Upper lobe of right lung (tissue), 1 donor: ENCODE measurements at regions not wholly inside any gene's neighbourhood (a gene's known extent, or its start where the extent isn't known, plus 50 kb on each side); places are given as distances from the start of the nearest gene placed in this dataset.
"Not testable (repeated sequence)": the region's sequence is repeated elsewhere in the genome, so short reads cannot be mapped to it uniquely, and the experiment has no call there.

ENCODE experiments used
- ATAC-seq: fragments of 200-7000 bp; cut with Tn5 transposase; one replicate; pipeline ENCODE4 v1.9.1; 2020; ENCODE audit warnings: mild to moderate bottlenecking, moderate library complexity
- DNase-seq: peaks from one replicate; pipeline ENCODE4 v3.0.0-alpha.2; 2020
- H3K27ac ChIP-seq: fragments of 200-600 bp; one replicate; pipeline ENCODE4 v1.8.0; 2022
- H3K27me3 ChIP-seq: fragments of 200-600 bp; one replicate; pipeline ENCODE4 v1.8.0; 2022; ENCODE audit warnings: mild to moderate bottlenecking
- H3K36me3 ChIP-seq: fragments of 200-600 bp; one replicate; pipeline ENCODE4 v1.8.0; 2022
- H3K4me1 ChIP-seq: fragments of 200-600 bp; one replicate; pipeline ENCODE4 v1.8.0; 2022
- H3K4me3 ChIP-seq: fragments of 200-600 bp; one replicate; pipeline ENCODE4 v1.8.0; 2022; ENCODE audit warnings: mild to moderate bottlenecking
- H3K9me3 ChIP-seq: fragments of 200-600 bp; one replicate; pipeline ENCODE4 v1.8.0; 2022
- CTCF ChIP-seq: fragments of 200-600 bp; IDR thresholded peaks from one replicate; pipeline ENCODE4 v1.8.0; 2022; ENCODE audit warnings: antibody characterized with exemption
- intact Hi-C: fragments of 100-400 bp; cut with DNase I; formaldehyde crosslinking; loops from one replicate; pipeline ENCODE4 v1.11.0; 2022
- donor health status: DM: no; HTN: yes; CAD: no; lungs with severe emphysema.

DNA sequence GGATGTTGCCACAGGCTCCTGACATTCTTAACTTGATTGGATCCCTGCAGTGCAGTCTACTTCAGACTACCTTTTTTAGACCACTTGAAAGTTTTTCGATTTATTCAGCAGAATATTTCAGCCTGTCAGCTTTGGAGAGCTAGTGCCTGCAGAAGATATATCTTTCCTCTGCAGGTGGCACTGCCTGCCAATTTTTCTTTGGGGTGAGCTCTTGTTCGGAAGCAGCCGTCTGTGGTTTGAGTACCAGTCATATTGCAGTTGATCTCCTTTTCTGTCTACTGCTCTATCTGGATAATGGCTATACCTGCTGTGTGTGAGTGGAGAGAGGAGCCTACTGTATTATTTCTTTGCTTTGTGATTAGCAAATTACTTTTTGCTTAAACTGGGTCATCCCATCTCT lies 1486.9 kb downstream of the KHDRBS2 start:
- H3K27me3 ChIP-seq, H3K4me1 ChIP-seq, H3K4me3 ChIP-seq, DNase-seq, H3K9me3 ChIP-seq, intact Hi-C loops, H3K27ac ChIP-seq, H3K36me3 ChIP-seq: not testable (repeated sequence)
- TF ChIP-seq CTCF: peak; percentile 11
- ATAC-seq: peak; percentile 75

DNA sequence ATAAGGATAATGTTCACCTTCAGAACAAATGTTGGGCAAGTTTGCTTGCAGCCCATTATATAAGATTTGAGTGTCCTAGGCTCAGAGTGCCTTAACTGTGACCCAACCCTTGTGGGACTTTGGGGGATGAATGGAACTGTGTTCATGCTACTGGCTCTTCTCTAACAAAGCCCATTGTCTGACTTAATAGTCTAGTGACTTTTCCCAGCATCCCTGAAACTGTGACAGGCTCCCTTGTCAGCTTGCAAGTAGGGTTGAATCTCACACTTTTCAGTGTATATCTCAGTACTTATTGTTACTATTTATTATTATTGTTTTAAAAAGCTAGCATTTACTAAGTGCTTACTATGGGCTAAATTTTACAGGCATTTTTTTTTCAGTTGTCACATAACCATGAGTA lies 1488.2 kb downstream of the KHDRBS2 start:
- DNase-seq, H3K4me3 ChIP-seq, ATAC-seq, H3K9me3 ChIP-seq, H3K27ac ChIP-seq, H3K36me3 ChIP-seq, intact Hi-C loops, H3K4me1 ChIP-seq, H3K27me3 ChIP-seq: not testable (repeated sequence)

DNA sequence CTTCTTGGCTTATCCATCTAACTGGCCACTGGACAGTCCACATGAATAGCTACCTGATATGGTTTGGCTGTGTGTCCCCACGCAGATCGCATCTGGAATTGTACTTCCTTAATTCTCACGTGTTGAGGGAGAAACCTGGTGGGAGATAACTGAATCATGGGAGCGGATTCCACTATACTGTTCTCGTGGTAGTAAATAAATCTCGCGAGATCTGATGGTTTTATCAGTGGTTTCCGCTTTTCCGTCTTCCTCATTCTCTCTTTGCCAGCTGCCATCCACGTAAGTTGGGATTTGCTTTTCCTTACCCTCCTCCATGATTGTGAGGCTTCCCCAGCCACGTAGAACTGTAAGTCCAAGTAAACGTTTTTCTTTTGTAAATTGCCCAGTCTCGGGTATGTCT lies 1496.4 kb downstream of the KHDRBS2 start:
- H3K36me3 ChIP-seq, H3K4me3 ChIP-seq, H3K9me3 ChIP-seq, intact Hi-C loops, DNase-seq, H3K27me3 ChIP-seq, H3K27ac ChIP-seq, H3K4me1 ChIP-seq, ATAC-seq: not testable (repeated sequence)

- H3K27me3 ChIP-seq, H3K9me3 ChIP-seq, DNase-seq, H3K4me1 ChIP-seq, H3K27ac ChIP-seq, intact Hi-C loops, H3K36me3 ChIP-seq, H3K4me3 ChIP-seq: not testable (repeated sequence)
- ATAC-seq: peak; percentile 65
Measured at GRCh38 chr6:60782698-60783464, 1503.1 kb downstream of the KHDRBS2 start.

GRCh38 chr6:60779591-60779990 lies 1506.4 kb downstream of the KHDRBS2 start:
- H3K4me1 ChIP-seq, DNase-seq, H3K4me3 ChIP-seq, H3K27ac ChIP-seq, H3K9me3 ChIP-seq, intact Hi-C loops, ATAC-seq, H3K27me3 ChIP-seq, H3K36me3 ChIP-seq: not testable (repeated sequence)

DNA sequence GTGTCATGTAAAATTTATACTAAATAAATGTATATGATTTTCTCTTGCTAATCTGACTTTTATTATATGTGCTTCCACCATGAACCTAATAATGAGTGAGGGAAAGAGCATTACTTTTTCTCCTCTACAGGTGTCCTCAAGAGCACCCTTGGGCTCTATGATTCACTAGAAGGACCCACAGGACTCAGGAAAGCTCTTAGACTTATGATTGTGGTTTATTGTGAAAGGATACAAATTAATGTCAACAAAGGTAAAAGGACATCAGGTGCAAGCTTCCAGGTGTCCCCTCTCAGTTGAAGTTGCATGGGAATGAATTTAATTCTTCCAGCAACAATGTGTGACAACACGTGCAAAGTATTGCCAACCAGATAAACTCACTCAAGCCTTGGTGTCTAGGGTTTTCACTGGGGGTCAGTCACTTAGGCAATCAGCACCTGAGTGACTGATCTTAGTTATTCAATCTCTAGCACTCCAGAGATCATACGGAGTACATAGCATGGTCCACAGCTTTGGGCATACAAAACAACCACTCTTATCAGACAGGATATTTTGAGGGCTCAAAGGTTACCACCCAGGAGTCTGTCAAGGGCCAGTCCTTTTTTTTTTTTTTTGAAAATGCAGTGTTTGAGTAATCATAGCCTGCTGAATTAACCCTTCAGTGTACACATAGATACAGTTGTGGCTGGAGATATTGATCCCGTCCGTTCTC lies 1518.1 kb downstream of the KHDRBS2 start:
- H3K27ac ChIP-seq, DNase-seq, H3K27me3 ChIP-seq, H3K9me3 ChIP-seq, H3K4me3 ChIP-seq, intact Hi-C loops, H3K36me3 ChIP-seq, H3K4me1 ChIP-seq: not testable (repeated sequence)
- peak; percentile 55 for ATAC-seq

DNA sequence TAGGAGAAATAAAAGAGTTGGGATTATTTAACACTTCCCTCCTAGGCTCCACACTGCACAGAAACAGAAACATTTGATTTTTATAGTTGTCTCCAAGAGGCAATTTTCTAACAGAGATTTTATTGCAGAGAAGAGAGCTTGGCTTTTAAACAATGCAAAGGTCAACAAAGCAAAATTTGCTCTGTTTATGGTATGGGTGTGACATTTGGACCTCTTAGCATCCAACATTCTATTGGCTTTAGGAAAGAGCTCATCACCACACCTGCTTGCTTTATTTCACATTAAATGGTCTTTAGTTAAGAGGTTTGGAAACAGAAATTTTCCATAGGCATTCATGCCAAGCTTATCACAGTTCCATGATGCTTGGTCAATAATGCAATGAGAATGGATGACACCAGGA lies 1520.7 kb downstream of the KHDRBS2 start:
- H3K27me3 ChIP-seq, intact Hi-C loops, H3K4me3 ChIP-seq, DNase-seq, H3K4me1 ChIP-seq, H3K36me3 ChIP-seq, ATAC-seq, H3K27ac ChIP-seq, H3K9me3 ChIP-seq: not testable (repeated sequence)

DNA sequence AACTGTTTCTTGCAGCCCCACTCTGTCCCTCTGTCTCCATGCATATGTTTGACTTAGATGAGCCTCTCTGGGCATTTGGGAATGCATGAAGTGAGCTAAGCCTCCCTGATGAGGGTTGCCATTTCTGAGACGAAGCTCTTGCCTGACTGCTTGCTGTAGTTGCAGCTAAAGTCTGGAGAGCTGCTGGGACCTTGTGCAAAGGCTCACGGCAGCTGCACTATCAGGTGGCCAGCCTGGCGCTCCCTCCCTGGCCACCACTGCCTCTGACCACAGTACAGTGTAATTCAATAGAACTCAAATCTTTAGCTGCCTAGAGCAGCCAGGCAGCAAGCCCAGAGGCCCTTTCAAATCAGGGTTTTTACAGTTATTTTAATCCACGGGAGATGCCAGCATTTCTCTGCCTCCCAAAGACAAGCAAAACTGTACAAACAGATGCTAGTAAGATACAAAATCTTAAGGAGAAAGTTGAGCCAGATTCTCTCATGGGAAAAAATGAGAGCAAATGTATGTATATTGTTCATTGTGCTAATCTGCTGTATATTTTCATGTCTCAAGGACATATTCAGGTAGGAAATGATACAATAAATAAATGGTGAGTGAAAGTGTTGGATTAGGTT lies 1522.5 kb downstream of the KHDRBS2 start:
- ATAC-seq, H3K9me3 ChIP-seq, H3K4me1 ChIP-seq, DNase-seq, H3K27me3 ChIP-seq, H3K27ac ChIP-seq, H3K36me3 ChIP-seq, H3K4me3 ChIP-seq, intact Hi-C loops: not testable (repeated sequence)

GRCh38 chr6:60760928-60761327 lies 1525.1 kb downstream of the KHDRBS2 start:
- H3K27ac ChIP-seq, intact Hi-C loops, H3K27me3 ChIP-seq, H3K4me1 ChIP-seq, H3K4me3 ChIP-seq, ATAC-seq, DNase-seq, H3K9me3 ChIP-seq, H3K36me3 ChIP-seq: not testable (repeated sequence)

- H3K4me3 ChIP-seq, H3K4me1 ChIP-seq, intact Hi-C loops, DNase-seq, H3K27me3 ChIP-seq, H3K9me3 ChIP-seq, H3K36me3 ChIP-seq, H3K27ac ChIP-seq: not testable (repeated sequence)
- ATAC-seq: peak; percentile 27
Measured at GRCh38 chr6:60759149-60759825, 1526.7 kb downstream of the KHDRBS2 start.

- H3K9me3 ChIP-seq, H3K27me3 ChIP-seq, H3K4me3 ChIP-seq, H3K4me1 ChIP-seq, intact Hi-C loops, DNase-seq, H3K27ac ChIP-seq, ATAC-seq, H3K36me3 ChIP-seq: not testable (repeated sequence)
Measured at GRCh38 chr6:60758725-60759124, 1527.3 kb downstream of the KHDRBS2 start.
